Keratinocyte (primary cell): ENCODE measurements at regions not wholly inside any gene's neighbourhood (a gene's known extent, or its start where the extent isn't known, plus 50 kb on each side); places are given as distances from the start of the nearest gene placed in this dataset.

Experiments used
- DNase-seq: peaks from one replicate; pipeline ENCODE4 v3.0.0-alpha.2; 2011; ENCODE audit warnings: low read depth, missing footprints, low spot score
- FAIRE-seq: peaks from 2 replicates; lab custom pipeline; 2011; peaks lifted over from hg19 to GRCh38; lab: Jason Lieb, UNC
- H2AFZ ChIP-seq: 2 replicates; pipeline ENCODE4 v1.6.0; 2012; ENCODE audit warnings: low read length, control low read depth, inconsistent platforms; ENCODE audit not compliant: control insufficient read depth
- H3K27ac ChIP-seq: 2 replicates; pipeline ENCODE4 v1.5.1; 2011; ENCODE audit warnings: low read length; ENCODE audit not compliant: control insufficient read depth, insufficient read depth
- H3K27me3 ChIP-seq: 3 replicates; pipeline ENCODE4 v1.6.0; 2011; ENCODE audit warnings: low read length; ENCODE audit not compliant: control insufficient read depth, insufficient read depth; ENCODE audit errors: extremely low read depth
- H3K36me3 ChIP-seq, 2 experiments: 2 replicates in 1 of 2; 3 replicates in 1 of 2; pipeline ENCODE4 v1.5.1; 2011; ENCODE audit warnings: low read length in 2 of 2, mild to moderate bottlenecking in 1 of 2; ENCODE audit not compliant: control insufficient read depth in 2 of 2, insufficient read depth in 2 of 2; ENCODE audit errors: extremely low read depth in 1 of 2
- H3K4me1 ChIP-seq: 3 replicates; pipeline ENCODE4 v1.5.1; 2011; ENCODE audit warnings: low read length; ENCODE audit not compliant: control insufficient read depth, insufficient read depth; ENCODE audit errors: extremely low read depth
- H3K4me2 ChIP-seq: 3 replicates; pipeline ENCODE4 v1.6.0; 2011; ENCODE audit warnings: low read depth, low read length; ENCODE audit not compliant: control insufficient read depth, insufficient read depth; ENCODE audit errors: extremely low read depth
- H3K4me3 ChIP-seq, 3 experiments: fragments of 200-600 bp in 1 of 3; sonication (generic) in 1 of 3; 2 replicates in 2 of 3; 3 replicates in 1 of 3; pipeline ENCODE4 v1.5.1; 2011 to 2016; ENCODE audit warnings: low read length in 3 of 3, mild to moderate bottlenecking in 3 of 3, control low read depth in 2 of 3, inconsistent platforms in 1 of 3, low read depth in 1 of 3, mixed read lengths in 1 of 3, mixed run types in 1 of 3, moderate library complexity in 1 of 3; ENCODE audit not compliant: control insufficient read depth in 2 of 3, insufficient read depth in 2 of 3; ENCODE audit errors: extremely low read depth in 1 of 3
- H3K79me2 ChIP-seq: 2 replicates; pipeline ENCODE4 v1.6.0; 2012; ENCODE audit warnings: low read length; ENCODE audit not compliant: control insufficient read depth, insufficient read depth
- H3K9ac ChIP-seq: 3 replicates; pipeline ENCODE4 v1.6.0; 2011; ENCODE audit warnings: low read length; ENCODE audit not compliant: control insufficient read depth, insufficient read depth; ENCODE audit errors: extremely low read depth
- H3K9me1 ChIP-seq: 3 replicates; pipeline ENCODE4 v1.6.0; 2011; ENCODE audit warnings: low read length; ENCODE audit not compliant: control insufficient read depth, insufficient read depth; ENCODE audit errors: extremely low read depth
- H3K9me3 ChIP-seq: 2 replicates; pipeline ENCODE4 v1.5.1; 2012; ENCODE audit warnings: low read depth, low read length; ENCODE audit not compliant: control insufficient read depth
- H4K20me1 ChIP-seq: 3 replicates; pipeline ENCODE4 v1.6.0; 2011; ENCODE audit warnings: low read length; ENCODE audit not compliant: control insufficient read depth, insufficient read depth; ENCODE audit errors: extremely low read depth
- EZH2 ChIP-seq: IDR thresholded peaks from one replicate; pipeline ENCODE4 v1.6.1; 2012; ENCODE audit warnings: inconsistent platforms, mild to moderate bottlenecking, low read length, moderate library complexity
- dilution Hi-C: fragments of 300-500 bp; cut with MboI; formaldehyde crosslinking; loops from one replicate; pipeline ENCODE4 v1.7.0; 2020; ENCODE audit warnings: low sequenced_read_pairs; ENCODE audit not compliant: extremely low pct_ligation_motif_present
- TF ChIP-seq, protein P1 (sequence below), 3 experiments: IDR thresholded peaks in 1 of 3; conservative IDR thresholded peaks in 1 of 3; optimal IDR thresholded peaks in 1 of 3; 2 replicates in 2 of 3; 3 replicates in 1 of 3; pipeline versions ENCODE3 to v1.5.1; 2011; ENCODE audit warnings: low read length in 3 of 3, mild to moderate bottlenecking in 3 of 3, moderate library complexity in 2 of 3, control low read depth in 1 of 3, inconsistent platforms in 1 of 3; ENCODE audit not compliant: insufficient read depth in 2 of 3; ENCODE audit errors: extremely low read depth in 1 of 3

GRCh38 chr6:96299525-96299924, 222.1 kb upstream of the UFL1 start:
- TF ChIP-seq, protein P1, sequence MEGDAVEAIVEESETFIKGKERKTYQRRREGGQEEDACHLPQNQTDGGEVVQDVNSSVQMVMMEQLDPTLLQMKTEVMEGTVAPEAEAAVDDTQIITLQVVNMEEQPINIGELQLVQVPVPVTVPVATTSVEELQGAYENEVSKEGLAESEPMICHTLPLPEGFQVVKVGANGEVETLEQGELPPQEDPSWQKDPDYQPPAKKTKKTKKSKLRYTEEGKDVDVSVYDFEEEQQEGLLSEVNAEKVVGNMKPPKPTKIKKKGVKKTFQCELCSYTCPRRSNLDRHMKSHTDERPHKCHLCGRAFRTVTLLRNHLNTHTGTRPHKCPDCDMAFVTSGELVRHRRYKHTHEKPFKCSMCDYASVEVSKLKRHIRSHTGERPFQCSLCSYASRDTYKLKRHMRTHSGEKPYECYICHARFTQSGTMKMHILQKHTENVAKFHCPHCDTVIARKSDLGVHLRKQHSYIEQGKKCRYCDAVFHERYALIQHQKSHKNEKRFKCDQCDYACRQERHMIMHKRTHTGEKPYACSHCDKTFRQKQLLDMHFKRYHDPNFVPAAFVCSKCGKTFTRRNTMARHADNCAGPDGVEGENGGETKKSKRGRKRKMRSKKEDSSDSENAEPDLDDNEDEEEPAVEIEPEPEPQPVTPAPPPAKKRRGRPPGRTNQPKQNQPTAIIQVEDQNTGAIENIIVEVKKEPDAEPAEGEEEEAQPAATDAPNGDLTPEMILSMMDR (optimal IDR thresholded peaks at IDR 0.05 in 1 of 3, IDR thresholded peaks at IDR 0.05 in 1 of 3, conservative IDR thresholded peaks at IDR 0.05 in 1 of 3; ENCODE audit: extremely low read depth in 1 of 3, insufficient read depth in 2 of 3, low read length in 3 of 3) = no peak
- no peak for TF ChIP-seq EZH2
- H3K4me2 ChIP-seq = no peak overlapping the region
- H3K9me1 ChIP-seq = no peaks in the 10 kb centered on the region
- H3K79me2 ChIP-seq = no peaks in the 10 kb centered on the region
- H4K20me1 ChIP-seq = no peaks in the 10 kb centered on the region
- no peak overlapping the region for H2AFZ ChIP-seq
- H3K4me3 ChIP-seq = no peak overlapping the region
- no peaks in the 10 kb centered on the region for H3K36me3 ChIP-seq
- no peaks in the 10 kb centered on the region for H3K27me3 ChIP-seq
- H3K9ac ChIP-seq = no peak overlapping the region
- no peaks in the 10 kb centered on the region for H3K4me1 ChIP-seq
- no peak overlapping the region for H3K27ac ChIP-seq
- FAIRE-seq (no peak), DNase-seq (no peak)
- dilution Hi-C loops = no loop called here
- H3K9me3 ChIP-seq = no peaks in the 10 kb centered on the region

DNA sequence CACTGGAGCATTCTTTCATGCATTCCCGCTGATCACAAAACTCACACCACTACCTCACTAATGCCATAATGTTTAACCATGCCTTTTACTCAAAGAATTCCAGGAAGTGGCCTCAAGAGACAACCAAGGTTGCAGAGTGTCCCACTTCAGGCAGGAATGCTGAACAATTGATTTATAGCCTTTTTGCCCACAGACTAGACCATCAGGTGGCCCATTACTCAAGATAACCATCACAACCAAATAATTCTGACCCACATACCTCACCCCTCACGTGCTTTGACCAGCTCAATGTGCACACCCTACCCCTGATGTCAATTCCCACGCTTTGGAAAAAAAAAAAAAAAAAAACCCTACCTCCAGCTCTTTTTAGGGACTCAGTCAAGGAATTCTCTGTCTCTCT, 220.6 kb upstream of the UFL1 start:
- no peak for DNase-seq
- Histone ChIP-seq H4K20me1 (no peaks in the 10 kb centered on the region), H3K27me3 (no peaks in the 10 kb centered on the region), H3K79me2 (no peaks in the 10 kb centered on the region), H3K9me3 (no peaks in the 10 kb centered on the region), H3K4me2 (no peak overlapping the region), H2AFZ (no peak overlapping the region), H3K9me1 (no peaks in the 10 kb centered on the region), H3K27ac (no peak overlapping the region), H3K4me3 (no peak overlapping the region), H3K9ac (no peak overlapping the region), H3K4me1 (no peaks in the 10 kb centered on the region), H3K36me3 (no peaks in the 10 kb centered on the region)
- FAIRE-seq = no peak
- no peak for TF ChIP-seq EZH2
- TF ChIP-seq, protein P1 (optimal IDR thresholded peaks at IDR 0.05 in 1 of 3, IDR thresholded peaks at IDR 0.05 in 1 of 3, conservative IDR thresholded peaks at IDR 0.05 in 1 of 3; ENCODE audit: extremely low read depth in 1 of 3, insufficient read depth in 2 of 3, low read length in 3 of 3) = no peak
- dilution Hi-C loops = no loop called here
